ENCODE measurements at regions not wholly inside any gene's neighbourhood (a gene's known extent, or its start where the extent isn't known, plus 50 kb on each side); places are given as distances from the start of the nearest gene placed in this dataset.

- TF ChIP-seq CTCF (IDR thresholded peaks at IDR 0.05; ENCODE audit: poor library complexity, severe bottlenecking), result no peak
- H3K36me3 ChIP-seq (ENCODE audit: low read depth), result no peaks in the 10 kb centered on the region
- no peaks in the 10 kb centered on the region for H3K27me3 ChIP-seq (ENCODE audit: insufficient read depth, poor library complexity, severe bottlenecking)
- DNase-seq (ENCODE audit: low spot score) (no peak), ATAC-seq (ENCODE audit: low read depth) (no peak)
- no peak overlapping the region for H3K27ac ChIP-seq (ENCODE audit: poor library complexity, severe bottlenecking)
- no peaks in the 10 kb centered on the region for H3K4me1 ChIP-seq (ENCODE audit: insufficient read depth, poor library complexity, severe bottlenecking)
- H3K4me3 ChIP-seq (ENCODE audit: severe bottlenecking), result no peak overlapping the region
- no peaks in the 10 kb centered on the region for H3K9me3 ChIP-seq (ENCODE audit: severe bottlenecking)
Measured at GRCh38 chr11:70547386-70547785, 149.1 kb downstream of the CTTN start.

GRCh38 chr11:70547821-70548670 is 149.7 kb downstream of the CTTN start:
- no peak overlapping the region for H3K4me3 ChIP-seq (ENCODE audit: severe bottlenecking)

GRCh38 chr11:70548976-70549375 is 150.6 kb downstream of the CTTN start:
- ATAC-seq (ENCODE audit: low read depth) (no peak), DNase-seq (ENCODE audit: low spot score) (no peak)
- Histone ChIP-seq H3K9me3 (ENCODE audit: severe bottlenecking) (no peaks in the 10 kb centered on the region), H3K27me3 (ENCODE audit: insufficient read depth, poor library complexity, severe bottlenecking) (no peaks in the 10 kb centered on the region), H3K36me3 (ENCODE audit: low read depth) (no peaks in the 10 kb centered on the region), H3K4me1 (ENCODE audit: insufficient read depth, poor library complexity, severe bottlenecking) (no peaks in the 10 kb centered on the region), H3K27ac (ENCODE audit: poor library complexity, severe bottlenecking) (no peak overlapping the region), H3K4me3 (ENCODE audit: severe bottlenecking) (no peak overlapping the region)
- no peak for TF ChIP-seq CTCF (IDR thresholded peaks at IDR 0.05; ENCODE audit: poor library complexity, severe bottlenecking)

More at GRCh38 chr11:70547821-70548670, 149.7 kb downstream of the CTTN start:
- Histone ChIP-seq H3K9me3 (ENCODE audit: severe bottlenecking) (no peaks in the 10 kb centered on the region), H3K27me3 (ENCODE audit: insufficient read depth, poor library complexity, severe bottlenecking) (no peaks in the 10 kb centered on the region), H3K4me1 (ENCODE audit: insufficient read depth, poor library complexity, severe bottlenecking) (no peaks in the 10 kb centered on the region), H3K27ac (ENCODE audit: poor library complexity, severe bottlenecking) (no peak overlapping the region), H3K36me3 (ENCODE audit: low read depth) (no peaks in the 10 kb centered on the region)
- no peak for TF ChIP-seq CTCF (IDR thresholded peaks at IDR 0.05; ENCODE audit: poor library complexity, severe bottlenecking)
- ATAC-seq (ENCODE audit: low read depth) (peak; percentile 26; the same call in 1 of the 3 replicates), DNase-seq (ENCODE audit: low spot score) (no peak)

GRCh38 chr11:70549386-70549785 is 151.1 kb downstream of the CTTN start:
- H3K27ac ChIP-seq (ENCODE audit: poor library complexity, severe bottlenecking), result no peak overlapping the region
- H3K4me3 ChIP-seq (ENCODE audit: severe bottlenecking), result no peak overlapping the region
- no peaks in the 10 kb centered on the region for H3K4me1 ChIP-seq (ENCODE audit: insufficient read depth, poor library complexity, severe bottlenecking)
- no peak for TF ChIP-seq CTCF (IDR thresholded peaks at IDR 0.05; ENCODE audit: poor library complexity, severe bottlenecking)
- H3K36me3 ChIP-seq (ENCODE audit: low read depth), result no peaks in the 10 kb centered on the region
- no peaks in the 10 kb centered on the region for H3K9me3 ChIP-seq (ENCODE audit: severe bottlenecking)
- H3K27me3 ChIP-seq (ENCODE audit: insufficient read depth, poor library complexity, severe bottlenecking), result no peaks in the 10 kb centered on the region
- no peak for ATAC-seq (ENCODE audit: low read depth)
- DNase-seq (ENCODE audit: low spot score), result no peak

- Histone ChIP-seq H3K27ac (ENCODE audit: poor library complexity, severe bottlenecking) (no peak overlapping the region), H3K4me1 (ENCODE audit: insufficient read depth, poor library complexity, severe bottlenecking) (no peaks in the 10 kb centered on the region), H3K9me3 (ENCODE audit: severe bottlenecking) (no peaks in the 10 kb centered on the region), H3K27me3 (ENCODE audit: insufficient read depth, poor library complexity, severe bottlenecking) (no peaks in the 10 kb centered on the region), H3K4me3 (ENCODE audit: severe bottlenecking) (no peak overlapping the region), H3K36me3 (ENCODE audit: low read depth) (no peaks in the 10 kb centered on the region)
- TF ChIP-seq CTCF (IDR thresholded peaks at IDR 0.05; ENCODE audit: poor library complexity, severe bottlenecking), result no peak
- DNase-seq (ENCODE audit: low spot score) (no peak), ATAC-seq (ENCODE audit: low read depth) (no peak)
Measured at GRCh38 chr11:70549796-70550195, 151.5 kb downstream of the CTTN start.

Data from RWPE2 (cell line).